Endothelial cell of umbilical vein (primary cell): ENCODE measurements at regions not wholly inside any gene's neighbourhood (a gene's known extent, or its start where the extent isn't known, plus 50 kb on each side); places are given as distances from the start of the nearest gene placed in this dataset.

Source experiments
- BruUV-seq: library from RNA; stranded (reverse); fragments of 400-500 nt; replicated peaks from 2 replicates; lab custom pipeline; 2021; lab: Mats Ljungman, UMichigan
- CTCF ChIA-PET: fragments of 300-600, 350-600 bp; sonication (Branson Sonifier 250); formaldehyde crosslinking; loops from one replicate; lab custom pipeline; 2021; ENCODE audit warnings: antibody characterized with exemption, inconsistent platforms; lab: Charles Lee
- POLR2A ChIA-PET: fragments of 300-600, 350-600 bp; sonication (Branson Sonifier 250); formaldehyde crosslinking; loops from one replicate; lab custom pipeline; 2021; ENCODE audit warnings: antibody characterized with exemption, inconsistent platforms; lab: Charles Lee
- DNase-seq: peaks from one replicate; pipeline ENCODE4 v3.0.0-alpha.2; 2011; ENCODE audit warnings: low read depth, low spot score
- FAIRE-seq: peaks from 2 replicates; lab custom pipeline; 2011; peaks lifted over from hg19 to GRCh38; lab: Jason Lieb, UNC
- H2AFZ ChIP-seq: 2 replicates; pipeline ENCODE4 v1.6.0; 2012; ENCODE audit warnings: low read depth, low read length, control low read depth, inconsistent platforms
- H3K27ac ChIP-seq: 2 replicates; pipeline ENCODE4 v1.5.1; 2011; ENCODE audit warnings: low read depth, mild to moderate bottlenecking, control low read depth, low read length, moderate library complexity; ENCODE audit not compliant: insufficient read depth
- H3K27me3 ChIP-seq, 2 experiments: 2 replicates each; pipeline versions ENCODE4 v1.6.0 to v1.6.1; 2011; ENCODE audit warnings: low read length in 2 of 2, mixed read lengths in 1 of 2; ENCODE audit not compliant: control insufficient read depth in 2 of 2, insufficient read depth in 2 of 2
- H3K36me3 ChIP-seq, 2 experiments: 2 replicates in 1 of 2; 3 replicates in 1 of 2; pipeline ENCODE4 v1.5.1; 2011; ENCODE audit warnings: low read length in 2 of 2, mild to moderate bottlenecking in 1 of 2, moderate library complexity in 1 of 2; ENCODE audit not compliant: control insufficient read depth in 2 of 2, insufficient read depth in 2 of 2; ENCODE audit errors: extremely low read depth in 1 of 2
- H3K4me1 ChIP-seq: 3 replicates; pipeline ENCODE4 v1.5.1; 2011; ENCODE audit warnings: mild to moderate bottlenecking, low read length; ENCODE audit not compliant: control insufficient read depth, insufficient read depth; ENCODE audit errors: extremely low read depth
- H3K4me2 ChIP-seq: 2 replicates; pipeline ENCODE4 v1.6.1; 2011; ENCODE audit warnings: low read length, control low read depth, mixed read lengths; ENCODE audit not compliant: insufficient read depth
- H3K4me3 ChIP-seq, 3 experiments: fragments of 200-600 bp in 1 of 3; sonication (generic), shearing (Covaris generic) in 1 of 3; replicated peaks in 1 of 3; 2 replicates each; pipeline ENCODE4 v1.5.1; 2011 to 2016; ENCODE audit warnings: control low read depth in 3 of 3, low read length in 3 of 3, mild to moderate bottlenecking in 2 of 3, inconsistent platforms in 1 of 3, low read depth in 1 of 3, moderate library complexity in 1 of 3; ENCODE audit not compliant: insufficient read depth in 1 of 3
- H3K79me2 ChIP-seq: 2 replicates; pipeline ENCODE4 v1.6.0; 2012; ENCODE audit warnings: low read length, inconsistent platforms; ENCODE audit not compliant: control insufficient read depth, insufficient read depth
- H3K9ac ChIP-seq: replicated peaks from 2 replicates; pipeline ENCODE3; 2011; ENCODE audit warnings: low read length, control low read depth; ENCODE audit not compliant: insufficient read depth; ENCODE audit errors: extremely low read depth
- H3K9me1 ChIP-seq: replicated peaks from 3 replicates; pipeline ENCODE4 v1.6.0; 2011; ENCODE audit warnings: mild to moderate bottlenecking, low read length; ENCODE audit not compliant: control insufficient read depth, insufficient read depth; ENCODE audit errors: extremely low read depth
- H3K9me3 ChIP-seq: replicated peaks from 2 replicates; pipeline ENCODE4 v1.5.1; 2012; ENCODE audit warnings: low read length, inconsistent platforms; ENCODE audit not compliant: control insufficient read depth, insufficient read depth
- H4K20me1 ChIP-seq: replicated peaks from 2 replicates; pipeline ENCODE3; 2011; ENCODE audit warnings: mild to moderate bottlenecking, low read length; ENCODE audit not compliant: control insufficient read depth, insufficient read depth; ENCODE audit errors: extremely low read depth
- CTCF ChIP-seq, 2 donors: IDR thresholded peaks; 1 replicate in 1 of 2; 2 replicates in 1 of 2; pipeline ENCODE4 v1.5.1; 2011; ENCODE audit warnings: low read length in 2 of 2, mild to moderate bottlenecking in 2 of 2, moderate library complexity in 2 of 2, control low read depth in 1 of 2, inconsistent platforms in 1 of 2, low read depth in 1 of 2; ENCODE audit not compliant: insufficient read depth in 1 of 2; ENCODE audit errors: extremely low read depth in 1 of 2
- EZH2 ChIP-seq: IDR thresholded peaks from 2 replicates; pipeline ENCODE4 v1.6.1; 2012; ENCODE audit warnings: borderline replicate concordance, low read depth, mild to moderate bottlenecking, moderate library complexity, low read length, inconsistent platforms; ENCODE audit not compliant: severe bottlenecking
- FOS ChIP-seq: IDR thresholded peaks from 2 replicates; pipeline ENCODE4 v1.6.1; 2011; ENCODE audit warnings: mild to moderate bottlenecking, low read length, moderate library complexity, borderline replicate concordance; ENCODE audit not compliant: insufficient read depth
- GATA2 ChIP-seq: IDR thresholded peaks from 2 replicates; pipeline ENCODE4 v1.7.0; 2011; ENCODE audit warnings: low read depth, mild to moderate bottlenecking, moderate library complexity, mixed read lengths, low read length; ENCODE audit not compliant: insufficient read length, insufficient read depth
- JUN ChIP-seq: IDR thresholded peaks from 2 replicates; pipeline ENCODE4 v1.6.1; 2011; ENCODE audit warnings: borderline replicate concordance, low read depth; ENCODE audit not compliant: insufficient read length, insufficient read depth
- MYC ChIP-seq: IDR thresholded peaks from one replicate; pipeline ENCODE4 v1.6.1; 2011; ENCODE audit warnings: mild to moderate bottlenecking, low read depth, low read length
- POLR2A ChIP-seq: IDR thresholded peaks from 2 replicates; pipeline ENCODE4 v1.6.1; 2012; ENCODE audit warnings: low read depth, mild to moderate bottlenecking, control low read depth, low read length
- POLR2AphosphoS5 ChIP-seq: IDR thresholded peaks from 2 replicates; pipeline ENCODE4 v1.6.1; 2012; ENCODE audit warnings: low read depth, mild to moderate bottlenecking, control low read depth, low read length, moderate library complexity; ENCODE audit not compliant: insufficient read depth
- dilution Hi-C: fragments of 300-500 bp; cut with MboI; formaldehyde crosslinking; loops from one replicate; pipeline ENCODE4 v1.15.0; 2019; ENCODE audit warnings: low sequenced_read_pairs; ENCODE audit not compliant: extremely low pct_ligation_motif_present
- intact Hi-C: fragments of 100-400 bp; cut with micrococcal nuclease; formaldehyde crosslinking; loops from one replicate; pipeline ENCODE4 v1.10.0; 2022
- TF ChIP-seq, protein P1 (sequence below): IDR thresholded peaks from 2 replicates; pipeline ENCODE4 v1.6.1; 2011; ENCODE audit not compliant: insufficient read depth, insufficient read length

GRCh38 chr4:189838821-189839497 is 101.7 kb upstream of the FRG1 start:
- ChIA-PET POLR2A (no interaction called here), CTCF (no interaction called here)
- peaks cover 2% of the 10 kb centered on the region for H3K9me3 ChIP-seq
- dilution Hi-C loops (no loop called here), intact Hi-C loops (no loop called here)
- FAIRE-seq (no peak), DNase-seq (no peak)
- H3K27me3 ChIP-seq, result no peaks in the 10 kb centered on the region
- BruUV-seq, result no TSS peak
- H3K9ac ChIP-seq, result no peak overlapping the region
- no peaks in the 10 kb centered on the region for H3K4me1 ChIP-seq
- no peak overlapping the region for H2AFZ ChIP-seq
- no peak overlapping the region for H3K27ac ChIP-seq
- no peak for TF ChIP-seq CTCF (IDR thresholded peaks at IDR 0.05; ENCODE audit: extremely low read depth in 1 of 2, insufficient read depth in 1 of 2, low read depth in 1 of 2, low read length in 2 of 2)
- no peak for TF ChIP-seq FOS
- TF ChIP-seq, protein P1, sequence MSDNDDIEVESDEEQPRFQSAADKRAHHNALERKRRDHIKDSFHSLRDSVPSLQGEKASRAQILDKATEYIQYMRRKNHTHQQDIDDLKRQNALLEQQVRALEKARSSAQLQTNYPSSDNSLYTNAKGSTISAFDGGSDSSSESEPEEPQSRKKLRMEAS, result no peak
- no peak for TF ChIP-seq GATA2
- TF ChIP-seq JUN, result no peak
- TF ChIP-seq POLR2AphosphoS5, result no peak
- no peak for TF ChIP-seq MYC
- TF ChIP-seq POLR2A, result no peak
- no peak for TF ChIP-seq EZH2
- H3K36me3 ChIP-seq, result no peaks in the 10 kb centered on the region
- no peaks in the 10 kb centered on the region for H3K9me1 ChIP-seq
- no peak overlapping the region for H3K4me3 ChIP-seq
- H3K4me2 ChIP-seq, result no peak overlapping the region
- H4K20me1 ChIP-seq, result no peaks in the 10 kb centered on the region
- no peaks in the 10 kb centered on the region for H3K79me2 ChIP-seq
